Dedifferentiated amniotic fluid mesenchymal stem cell (primary cell): ENCODE measurements at regions not wholly inside any gene's neighbourhood (a gene's known extent, or its start where the extent isn't known, plus 50 kb on each side); places are given as distances from the start of the nearest gene placed in this dataset.
A peak's percentile ranks its signal among the peaks of the same experiment; 100 is the strongest.
"Not testable (repeated sequence)": the region's sequence is repeated elsewhere in the genome, so short reads cannot be mapped to it uniquely, and the experiment has no call there.

ENCODE experiments used
- DNase-seq: peaks from one replicate; pipeline ENCODE4 v3.0.0-alpha.2; 2016; ENCODE audit errors: extremely low spot score

DNA sequence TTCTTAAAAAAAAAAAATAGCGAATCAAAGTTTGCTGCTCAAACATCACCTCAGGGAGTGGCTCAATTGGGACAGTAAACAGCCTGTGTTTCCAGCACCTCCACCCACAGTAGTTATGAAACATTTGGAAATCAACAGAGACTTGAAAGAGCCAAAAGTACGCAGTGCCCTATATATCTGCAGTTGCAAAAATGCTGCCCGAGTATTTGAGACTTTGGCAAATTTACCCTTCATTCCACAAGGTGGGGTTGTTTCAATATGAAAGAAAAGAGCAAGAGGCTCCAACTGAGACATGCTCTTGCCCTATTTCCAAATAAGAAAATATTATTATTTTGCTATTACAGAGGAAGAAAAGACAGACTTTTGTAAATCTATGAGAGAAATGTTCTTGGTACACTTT is 851.1 kb upstream of the RAG2 start:
- DNase-seq: peak; percentile 83

DNA sequence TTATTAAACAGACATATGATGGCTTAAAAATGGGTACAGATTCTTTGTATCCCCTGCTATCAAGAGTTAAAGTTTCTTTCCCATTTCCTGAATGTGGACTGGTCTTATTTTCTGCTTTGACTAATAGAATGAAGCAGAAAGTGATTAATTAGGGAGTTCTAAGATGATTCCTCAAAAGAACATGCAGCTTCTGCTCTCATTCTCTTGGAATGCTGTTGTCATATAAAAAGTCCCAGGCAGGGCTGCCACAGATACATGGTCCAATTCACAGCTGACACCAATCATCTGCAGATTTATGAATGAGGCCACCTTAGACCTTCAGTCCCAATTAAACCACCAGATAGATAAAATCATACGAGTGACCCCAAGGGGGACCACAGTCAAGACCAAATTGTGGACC is 844.5 kb upstream of the RAG2 start:
- no peak for DNase-seq

DNA sequence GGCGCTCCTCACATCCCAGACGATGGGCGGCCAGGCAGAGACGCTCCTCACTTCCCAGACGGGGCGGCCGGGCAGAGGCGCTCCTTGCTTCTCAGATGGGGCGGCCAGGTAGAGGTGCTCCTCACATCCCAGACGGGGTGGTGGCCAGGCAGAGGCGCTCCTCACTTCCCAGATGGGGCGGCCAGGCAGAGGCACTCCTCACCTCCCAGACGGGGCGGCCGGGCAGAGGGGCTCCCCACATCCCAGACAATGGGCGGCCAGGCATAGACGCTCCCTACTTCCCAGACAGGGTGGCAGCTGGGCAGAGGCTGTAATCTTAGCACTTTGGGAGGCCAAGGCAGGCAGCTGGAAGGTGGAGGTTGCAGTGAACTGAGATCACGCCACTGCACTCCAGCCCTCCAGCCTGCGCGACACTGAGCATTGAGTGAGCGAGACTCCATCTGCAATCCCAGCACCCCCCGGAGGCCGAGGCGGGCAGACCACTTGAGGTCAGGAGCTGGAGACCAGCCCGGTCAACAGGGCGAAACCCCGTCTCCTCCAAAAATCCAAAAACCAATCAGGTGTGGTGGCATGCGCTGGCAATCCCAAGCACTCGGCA is 833.7 kb upstream of the RAG2 start:
- not testable (repeated sequence) for DNase-seq

DNA sequence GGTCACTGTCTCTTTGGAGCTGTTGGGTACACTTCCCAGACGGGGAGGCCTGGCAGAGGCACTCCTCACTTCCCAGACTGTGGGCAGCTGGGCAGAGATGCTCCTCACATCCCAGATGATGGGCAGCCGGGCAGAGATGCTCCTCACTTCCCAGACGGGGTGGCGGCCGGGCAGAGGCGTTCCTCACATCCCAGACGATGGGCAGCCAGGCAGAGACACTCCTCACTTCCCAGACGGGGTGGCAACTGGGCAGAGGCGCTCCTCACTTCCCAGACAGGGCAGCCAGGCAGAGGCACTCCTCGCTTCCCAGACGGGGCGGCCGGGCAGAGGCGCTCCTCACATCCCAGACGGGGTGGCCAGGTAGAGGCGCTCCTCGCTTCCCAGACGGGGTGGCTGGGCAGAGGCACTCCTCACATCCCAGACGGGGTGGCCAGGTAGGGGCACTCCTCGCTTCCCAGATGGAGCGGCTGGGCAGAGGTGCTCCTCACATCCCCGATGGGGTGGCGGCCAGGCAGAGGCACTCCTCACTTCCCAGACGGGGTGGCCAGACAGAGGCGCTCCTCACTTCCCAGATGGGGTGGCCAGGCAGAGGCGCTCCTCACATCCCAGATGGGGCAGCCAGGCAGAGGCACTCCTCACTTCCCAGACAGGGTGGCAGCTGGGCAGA is 833.1 kb upstream of the RAG2 start:
- not testable (repeated sequence) for DNase-seq

DNA sequence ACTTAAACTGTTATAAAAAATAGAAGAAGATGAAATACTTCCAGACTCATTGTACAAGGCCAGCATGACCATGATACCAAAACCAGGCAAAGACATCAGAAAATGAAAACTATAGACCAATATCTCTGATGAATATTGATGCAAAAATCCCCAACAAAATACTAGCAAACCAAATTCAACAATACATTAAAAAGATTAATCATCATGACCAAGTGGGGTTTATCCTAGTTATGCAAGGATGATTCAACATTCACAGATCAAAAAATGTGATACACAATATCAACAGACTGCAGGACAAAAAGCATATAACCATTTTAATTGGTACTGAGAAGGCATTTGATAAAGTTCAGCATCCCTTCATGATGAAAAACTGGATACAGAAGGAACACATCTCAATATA is 824.5 kb upstream of the RAG2 start:
- DNase-seq: no peak

DNA sequence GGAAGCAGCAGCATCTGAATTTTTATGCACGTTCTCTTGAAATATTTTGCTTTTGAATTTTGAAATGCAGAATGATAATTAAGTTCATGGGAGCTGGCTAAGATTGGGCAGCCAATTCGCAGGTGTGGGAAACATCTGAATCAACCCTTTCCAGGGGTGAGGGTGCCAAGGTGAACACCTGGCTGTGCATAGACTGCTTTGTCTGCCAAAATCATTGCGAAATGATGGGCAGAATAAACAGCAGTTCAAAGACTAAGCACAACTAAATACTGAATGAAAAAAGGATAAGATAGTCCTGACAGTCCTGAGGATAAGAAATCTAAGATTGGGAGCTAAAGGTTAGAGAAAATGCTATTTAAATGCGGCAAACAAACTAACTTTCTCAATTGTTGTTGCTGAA is 813.3 kb upstream of the RAG2 start:
- DNase-seq: no peak

DNA sequence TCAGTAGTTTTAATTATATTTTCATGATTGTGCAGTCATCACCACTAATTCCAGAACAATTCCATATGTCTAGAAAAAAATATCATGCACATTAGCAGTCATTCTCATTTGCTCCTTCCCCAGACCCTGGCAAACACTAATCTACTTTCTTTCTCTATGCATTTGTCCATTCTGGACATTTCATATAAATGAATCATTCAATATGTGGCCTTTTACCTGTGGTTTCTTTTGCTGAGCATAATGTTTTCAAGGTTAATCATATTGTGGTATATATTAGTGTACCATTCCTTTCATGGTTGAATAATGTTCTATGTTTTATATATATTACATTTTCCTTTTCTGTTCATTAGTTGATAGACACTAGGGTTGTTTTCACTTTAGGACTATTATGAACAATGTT is 811.1 kb upstream of the RAG2 start:
- DNase-seq: no peak

DNA sequence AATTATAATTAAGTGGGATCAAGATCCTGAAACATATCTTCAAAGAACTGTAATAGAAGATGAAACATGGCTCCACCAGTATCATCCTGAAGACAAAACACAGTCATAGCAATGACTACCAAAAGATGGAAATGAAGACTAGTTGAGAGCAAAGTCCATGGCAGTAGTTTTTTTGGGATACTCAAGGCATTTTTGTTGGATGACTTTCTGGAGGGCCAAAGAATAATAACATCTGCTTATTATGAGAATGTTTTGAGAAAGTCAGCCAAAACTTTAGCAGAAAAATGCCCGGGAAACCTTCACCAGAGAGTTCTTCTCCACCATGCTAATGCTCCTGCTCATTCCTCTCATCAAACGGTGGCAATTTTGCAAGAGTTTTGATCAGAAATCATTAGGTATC is 809.4 kb upstream of the RAG2 start:
- no peak for DNase-seq

DNA sequence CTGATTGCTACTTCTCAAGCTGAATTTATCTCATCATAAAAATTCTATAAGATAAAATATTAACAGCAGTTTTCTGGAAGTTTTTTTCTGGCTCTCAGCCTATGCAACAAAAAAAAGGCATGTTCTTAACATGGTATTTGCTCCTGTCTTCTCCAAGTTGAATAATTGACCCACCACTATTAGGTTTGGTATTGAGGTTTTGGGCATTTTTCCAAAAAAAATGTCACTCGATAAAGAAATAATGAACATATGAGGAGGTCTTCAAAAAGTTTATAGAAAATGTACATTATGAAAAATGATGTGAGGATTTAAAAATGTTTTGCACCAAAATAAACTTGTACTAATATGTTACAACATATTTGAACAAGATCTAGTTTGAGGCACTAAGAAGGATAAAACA is 808.6 kb upstream of the RAG2 start:
- DNase-seq: no peak

DNA sequence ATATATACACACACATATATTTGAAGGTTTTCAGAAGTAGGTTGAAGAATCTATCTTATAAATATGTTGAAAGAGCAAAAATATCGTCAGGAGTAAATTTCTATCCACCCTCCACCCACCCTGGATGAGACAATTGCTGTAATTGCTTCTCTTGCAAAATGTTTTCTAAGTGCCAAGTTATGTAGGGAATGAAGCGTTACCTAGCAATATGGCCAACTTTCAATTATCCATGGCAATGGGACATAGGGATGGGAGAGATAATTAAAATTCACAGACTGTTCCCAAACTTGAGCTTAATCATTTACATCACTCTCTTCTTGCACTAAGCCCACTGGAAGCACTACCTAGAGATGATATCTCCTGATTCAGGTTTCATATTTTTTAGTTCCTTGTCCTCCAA is 806.2 kb upstream of the RAG2 start:
- no peak for DNase-seq

DNA sequence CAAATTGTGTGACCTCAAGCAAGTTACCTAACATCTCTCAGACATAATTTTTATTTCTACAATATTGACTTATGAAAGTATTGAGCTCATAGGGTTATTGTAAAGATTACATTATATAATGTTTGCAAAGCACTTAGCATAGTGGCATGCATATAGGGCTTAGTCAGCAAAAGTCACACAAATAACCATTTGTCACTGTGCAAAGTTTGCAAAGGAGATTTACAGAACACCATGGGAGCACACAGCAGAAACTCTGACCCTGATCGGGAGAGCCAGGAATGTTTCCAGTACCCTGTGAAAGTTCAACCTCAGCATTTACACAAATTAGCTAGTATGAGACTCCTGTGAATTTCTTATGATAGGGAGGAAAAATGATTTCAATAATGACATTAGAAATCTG is 804.6 kb upstream of the RAG2 start:
- DNase-seq: no peak

DNA sequence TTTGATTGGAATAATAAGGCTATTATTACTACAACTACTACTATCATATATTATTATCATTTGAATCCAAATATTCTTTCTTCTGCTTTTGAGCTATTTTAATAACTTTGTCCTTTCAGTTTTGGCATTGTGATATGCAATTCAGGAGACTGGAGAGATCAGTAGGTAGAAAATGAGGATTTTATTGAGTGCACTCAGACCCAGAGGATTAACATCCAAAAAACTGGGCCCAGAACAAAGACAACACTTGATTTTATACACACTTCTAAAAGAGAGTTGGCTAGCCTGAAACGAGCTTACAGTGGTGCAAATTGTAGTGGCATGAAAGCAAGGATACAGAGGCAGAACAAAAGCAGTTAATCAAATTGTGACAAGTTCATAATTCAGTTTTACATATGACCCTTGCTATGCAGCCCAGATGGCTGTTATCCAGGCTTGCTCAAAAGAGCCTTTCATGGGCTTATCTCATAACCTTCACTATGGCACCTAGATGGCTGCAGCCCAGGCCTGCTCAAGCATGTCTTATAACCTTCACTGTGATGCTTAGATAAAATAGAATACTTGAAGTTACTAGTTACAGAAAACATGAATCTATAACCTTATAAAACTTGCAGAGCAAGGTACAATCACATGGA is 796.3 kb upstream of the RAG2 start:
- DNase-seq: no peak

DNA sequence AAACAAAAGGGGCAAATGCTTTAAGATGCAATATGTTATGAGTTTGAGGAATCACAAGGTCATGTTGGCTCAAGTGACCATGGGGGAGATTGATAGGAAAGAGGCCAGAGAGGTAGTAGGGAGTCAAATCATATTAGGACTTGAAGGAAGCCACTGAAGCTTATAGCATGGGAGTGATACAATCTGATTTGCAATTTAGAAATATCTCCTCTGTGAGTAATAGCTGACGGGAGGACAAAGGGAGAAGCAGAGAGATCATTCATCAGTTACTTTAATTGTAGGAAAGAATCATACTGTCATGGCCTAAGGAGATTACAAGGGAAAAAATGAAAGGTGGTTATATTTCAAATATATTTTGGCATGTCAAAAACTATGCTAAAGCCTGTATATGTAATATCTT is 793.6 kb upstream of the RAG2 start:
- DNase-seq: no peak

DNA sequence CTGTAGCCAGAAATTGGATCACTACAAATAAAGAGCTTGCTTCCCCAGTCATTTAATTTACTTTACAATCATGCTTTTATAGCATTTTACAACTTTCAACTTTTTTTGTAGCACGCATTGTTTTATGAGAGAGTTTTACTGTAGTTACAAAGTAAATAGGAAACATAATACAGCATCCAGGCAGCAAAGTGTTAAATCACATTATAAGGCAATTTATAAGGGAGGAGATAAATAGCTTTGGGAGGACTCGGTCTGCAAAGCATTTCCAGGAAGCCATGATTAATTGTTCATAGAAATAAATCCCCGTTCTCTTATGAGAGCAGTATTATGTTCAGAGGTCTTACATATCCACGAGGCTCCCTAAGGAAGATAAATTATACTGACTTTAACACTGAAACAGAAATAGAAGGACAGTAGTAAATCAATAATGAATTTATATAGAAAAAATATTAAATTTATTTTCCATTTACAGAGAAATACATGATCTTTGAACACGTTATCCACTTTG is 792.6 kb upstream of the RAG2 start:
- no peak for DNase-seq

DNA sequence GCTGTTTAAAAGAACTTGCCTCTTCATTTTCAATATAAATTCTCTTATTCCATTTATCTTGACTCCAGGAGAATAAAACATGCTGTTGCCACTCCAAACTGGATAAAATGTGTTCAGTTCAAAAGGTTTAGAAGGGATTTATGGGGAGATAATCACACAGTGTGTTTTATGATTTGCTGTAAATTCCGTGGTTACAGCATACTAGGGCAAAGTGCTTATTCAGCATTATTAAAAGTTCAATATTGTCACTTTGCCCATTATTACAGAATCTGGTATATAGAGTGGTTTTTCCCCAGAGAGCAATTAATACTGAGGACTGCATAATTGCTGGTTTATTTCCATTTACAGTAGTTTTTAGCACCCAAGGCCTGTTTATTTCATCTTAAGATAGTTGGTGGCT is 780.9 kb upstream of the RAG2 start:
- DNase-seq: no peak

DNA sequence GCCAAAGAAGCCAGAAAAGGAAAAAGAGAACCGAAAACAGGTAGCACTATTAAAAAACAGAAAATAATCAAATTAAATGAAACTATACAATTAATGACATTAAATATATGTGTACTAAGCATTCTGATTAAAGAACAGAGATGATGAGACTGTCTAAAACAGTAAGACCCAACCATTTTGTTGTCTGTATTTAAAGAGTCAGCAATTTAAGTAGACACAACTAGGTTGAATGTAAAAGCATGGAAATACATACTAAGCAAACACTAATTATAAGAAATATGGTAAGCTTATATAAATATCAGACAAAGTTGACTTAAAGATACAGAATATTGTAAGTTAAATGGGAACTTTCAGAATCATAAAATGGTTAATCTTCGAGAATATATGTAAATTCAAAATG is 774.6 kb upstream of the RAG2 start:
- no peak for DNase-seq

DNA sequence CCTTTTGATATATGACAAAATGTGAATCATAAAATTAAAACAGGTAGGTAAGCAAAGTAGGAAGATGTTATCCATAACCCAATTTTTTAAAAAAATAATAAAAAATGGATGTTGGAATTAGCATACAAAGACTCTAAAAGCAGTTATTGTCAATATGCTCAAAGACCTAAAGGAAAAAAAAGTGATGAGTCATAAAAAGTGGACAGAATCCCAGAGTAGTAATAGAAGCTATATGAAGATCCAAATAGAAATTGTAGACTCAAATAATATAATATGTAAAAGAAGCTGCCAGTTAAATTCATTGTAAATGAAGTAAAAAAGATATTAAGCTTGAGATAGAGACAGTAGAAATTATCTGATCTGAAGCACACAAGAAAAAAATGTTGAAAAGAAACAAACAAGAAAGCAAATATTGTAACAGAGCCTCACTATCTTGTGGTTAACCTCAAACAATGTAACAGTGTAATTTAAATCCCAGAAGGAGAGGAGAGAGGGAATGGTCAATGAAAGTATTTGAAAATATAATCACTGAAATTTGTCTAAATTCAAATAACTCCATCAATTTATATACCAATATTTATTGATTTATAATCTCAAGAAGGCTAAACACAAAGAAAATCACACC is 773.4 kb upstream of the RAG2 start:
- DNase-seq: no peak

DNA sequence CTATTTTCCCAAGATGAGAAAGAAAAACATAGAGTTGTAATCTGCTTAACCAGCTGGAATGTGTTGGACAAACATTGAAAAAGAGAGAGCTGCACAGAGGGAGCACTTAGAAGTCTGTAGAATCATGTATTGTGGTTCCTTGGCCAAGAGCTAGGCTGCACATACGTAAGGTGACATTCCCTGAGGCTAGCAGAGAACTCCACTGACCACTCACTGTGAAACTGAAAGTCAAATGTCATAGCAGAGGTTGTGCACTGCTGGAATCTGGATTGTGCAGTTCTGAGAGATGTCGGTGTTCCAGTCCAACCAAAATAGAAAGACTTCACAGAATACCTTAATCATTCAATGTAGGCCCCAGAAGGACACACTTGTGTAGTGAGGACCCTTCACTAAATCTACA is 772.8 kb upstream of the RAG2 start:
- no peak for DNase-seq

DNA sequence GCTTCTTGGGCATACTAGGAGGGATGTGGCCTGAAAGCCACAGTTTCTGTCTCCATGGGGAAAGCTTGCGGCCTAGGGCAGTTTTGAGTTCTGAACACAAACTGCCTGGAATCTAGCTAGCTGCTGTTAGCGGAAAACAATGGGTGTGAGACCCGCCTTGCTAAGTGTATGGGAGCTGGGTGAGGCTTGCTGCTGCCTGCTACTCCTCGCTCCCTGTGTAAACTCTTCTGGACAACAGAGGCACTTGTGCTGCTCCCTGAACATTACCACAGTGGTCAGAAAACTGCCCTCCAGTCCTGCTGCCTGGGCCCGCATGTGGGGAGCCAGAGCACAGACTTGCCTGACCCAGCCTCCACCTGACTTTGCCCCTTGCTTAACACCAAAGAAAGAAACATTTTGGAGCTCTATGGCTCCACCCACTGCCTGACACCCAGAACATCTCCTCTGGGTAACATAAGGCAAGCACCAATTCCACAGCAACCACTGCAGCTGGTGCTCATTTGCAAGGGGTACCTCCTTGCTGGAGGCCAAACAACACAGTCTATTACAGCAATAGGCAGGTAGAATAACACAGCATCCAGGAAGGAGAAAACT is 766.3 kb upstream of the RAG2 start:
- DNase-seq: no peak

DNA sequence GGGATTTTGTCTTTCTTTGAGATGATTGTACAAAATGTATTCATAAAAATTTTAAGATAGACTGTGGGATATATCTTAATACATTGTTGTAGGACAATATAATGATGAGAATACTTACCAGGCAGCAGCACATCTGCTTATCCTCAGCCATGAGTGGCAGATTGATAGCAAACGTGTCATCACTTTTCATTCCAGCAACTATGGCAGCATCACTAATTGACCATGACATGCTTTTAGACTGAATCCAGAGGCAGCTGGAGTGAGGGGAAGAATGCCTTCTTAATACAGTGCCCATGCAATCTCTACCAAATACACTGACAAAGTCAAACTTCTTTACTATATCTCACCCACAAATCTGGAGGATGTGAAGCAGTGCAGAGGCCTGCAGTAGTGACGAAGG is 755.2 kb upstream of the RAG2 start:
- DNase-seq: no peak

DNA sequence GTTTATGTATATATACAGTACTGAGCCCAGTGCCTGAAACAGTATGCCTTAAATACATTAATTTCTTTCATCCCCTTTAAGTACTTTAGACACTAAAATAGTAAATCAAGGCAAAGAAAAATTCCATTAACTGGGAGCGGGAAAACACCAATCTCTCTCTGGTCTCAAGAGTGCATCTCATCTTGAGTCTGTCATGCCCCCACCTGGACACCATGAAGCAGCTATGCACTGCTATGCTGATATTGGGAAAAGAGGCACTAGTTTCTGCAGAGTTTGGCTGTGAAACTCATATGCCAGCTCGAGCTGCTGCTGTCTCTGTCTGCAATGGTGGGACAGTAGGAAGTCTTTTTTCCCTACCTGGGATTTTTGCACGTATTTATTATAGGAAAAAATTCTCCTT is 754.4 kb upstream of the RAG2 start:
- DNase-seq: no peak

DNA sequence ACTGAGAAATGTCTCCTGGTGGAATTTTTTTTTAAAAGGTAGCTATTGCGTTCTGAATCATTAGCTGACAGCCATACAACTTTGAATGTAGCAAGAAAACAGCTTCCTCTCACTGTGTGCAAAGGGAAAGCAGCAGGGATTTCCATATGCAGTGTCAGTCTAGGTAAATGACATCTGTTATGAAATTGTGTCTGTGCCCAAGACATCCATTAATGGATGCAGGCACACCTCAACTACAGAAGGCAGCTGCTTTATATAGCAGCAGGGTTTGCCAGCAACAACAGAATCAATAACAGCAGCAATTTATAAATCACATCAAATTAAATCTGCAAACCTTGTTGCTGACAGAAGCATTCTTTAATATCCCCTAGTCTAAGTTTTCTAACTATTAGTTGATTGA is 745.3 kb upstream of the RAG2 start:
- no peak for DNase-seq

DNA sequence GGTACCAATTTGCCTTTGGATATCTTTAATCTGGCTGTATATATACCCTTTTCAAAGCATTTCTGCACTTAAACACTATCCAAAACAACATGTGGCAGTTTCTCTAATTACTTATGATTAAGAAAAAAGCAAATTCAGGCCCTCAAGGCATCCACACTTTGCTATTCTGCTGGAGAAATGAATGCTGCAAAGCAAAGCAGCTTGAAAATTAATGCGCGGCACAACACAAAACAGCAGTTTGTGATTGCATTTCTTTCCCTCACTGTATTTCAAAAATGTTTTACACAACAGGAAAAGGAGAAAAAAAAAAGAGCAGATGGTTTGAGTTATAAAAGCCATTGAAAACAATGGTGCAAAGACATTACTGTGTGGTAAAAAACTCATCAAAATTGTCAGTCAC is 738.4 kb upstream of the RAG2 start:
- no peak for DNase-seq
